Chondrocyte (in vitro differentiated cells): ENCODE measurements at regions not wholly inside any gene's neighbourhood (a gene's known extent, or its start where the extent isn't known, plus 50 kb on each side); places are given as distances from the start of the nearest gene placed in this dataset.
"Not testable (repeated sequence)": the region's sequence is repeated elsewhere in the genome, so short reads cannot be mapped to it uniquely, and the experiment has no call there.

ENCODE experiments used
- DNase-seq: peaks from one replicate; pipeline ENCODE4 v3.0.0; 2021; ENCODE audit warnings: mixed read lengths, low spot score
- H3K27ac Mint-ChIP-seq: one replicate; pipeline ENCODE4 v1.8.0; 2021; ENCODE audit warnings: mild to moderate bottlenecking, moderate library complexity, mixed read lengths; ENCODE audit not compliant: unreplicated experiment
- H3K27me3 Mint-ChIP-seq: 2 replicates; pipeline ENCODE4 v1.8.0; 2021; ENCODE audit warnings: low read depth, mixed read lengths
- H3K36me3 Mint-ChIP-seq: 2 replicates; pipeline ENCODE4 v1.8.0; 2021; ENCODE audit warnings: low read depth, mixed read lengths
- H3K4me1 Mint-ChIP-seq: 2 replicates; pipeline ENCODE4 v1.8.0; 2021; ENCODE audit warnings: low read depth, mild to moderate bottlenecking, mixed read lengths
- H3K4me3 Mint-ChIP-seq: one replicate; pipeline ENCODE4 v1.8.0; 2021; ENCODE audit warnings: mild to moderate bottlenecking, moderate library complexity, mixed read lengths; ENCODE audit not compliant: unreplicated experiment
- H3K9me3 Mint-ChIP-seq: 2 replicates; pipeline ENCODE4 v1.8.0; 2021; ENCODE audit warnings: low read depth, mixed read lengths
- TF ChIP-seq, protein P1 (sequence below): fragments of 200-600 bp; sonication (generic); IDR thresholded peaks from 2 replicates; pipeline ENCODE4 v1.5.0; 2021; ENCODE audit warnings: antibody characterized with exemption, mild to moderate bottlenecking, moderate library complexity

DNA sequence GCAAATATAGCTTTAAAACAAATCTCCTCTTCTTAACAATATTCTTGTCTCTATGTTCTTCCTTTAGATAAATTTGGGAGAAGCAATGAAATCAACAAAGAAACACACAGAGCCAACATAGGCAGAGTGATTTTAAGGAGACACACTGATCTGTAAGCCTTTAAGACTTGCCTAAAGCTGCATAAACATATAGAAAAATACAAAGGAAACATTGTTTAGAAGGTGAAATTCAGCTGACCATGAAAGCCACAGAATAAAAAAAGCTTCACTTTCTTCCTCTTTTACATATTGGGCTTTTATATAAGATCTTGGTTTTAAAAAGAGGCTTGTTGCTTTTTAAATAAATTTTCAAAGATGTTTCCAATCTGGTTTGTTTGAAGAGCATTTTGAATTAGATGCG lies 1277.5 kb downstream of the EFNA5 start:
- TF ChIP-seq, protein P1, sequence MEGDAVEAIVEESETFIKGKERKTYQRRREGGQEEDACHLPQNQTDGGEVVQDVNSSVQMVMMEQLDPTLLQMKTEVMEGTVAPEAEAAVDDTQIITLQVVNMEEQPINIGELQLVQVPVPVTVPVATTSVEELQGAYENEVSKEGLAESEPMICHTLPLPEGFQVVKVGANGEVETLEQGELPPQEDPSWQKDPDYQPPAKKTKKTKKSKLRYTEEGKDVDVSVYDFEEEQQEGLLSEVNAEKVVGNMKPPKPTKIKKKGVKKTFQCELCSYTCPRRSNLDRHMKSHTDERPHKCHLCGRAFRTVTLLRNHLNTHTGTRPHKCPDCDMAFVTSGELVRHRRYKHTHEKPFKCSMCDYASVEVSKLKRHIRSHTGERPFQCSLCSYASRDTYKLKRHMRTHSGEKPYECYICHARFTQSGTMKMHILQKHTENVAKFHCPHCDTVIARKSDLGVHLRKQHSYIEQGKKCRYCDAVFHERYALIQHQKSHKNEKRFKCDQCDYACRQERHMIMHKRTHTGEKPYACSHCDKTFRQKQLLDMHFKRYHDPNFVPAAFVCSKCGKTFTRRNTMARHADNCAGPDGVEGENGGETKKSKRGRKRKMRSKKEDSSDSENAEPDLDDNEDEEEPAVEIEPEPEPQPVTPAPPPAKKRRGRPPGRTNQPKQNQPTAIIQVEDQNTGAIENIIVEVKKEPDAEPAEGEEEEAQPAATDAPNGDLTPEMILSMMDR: no peak
- Mint-ChIP-seq H3K36me3 (no peaks in the 10 kb centered on the region), H3K9me3 (no peaks in the 10 kb centered on the region), H3K27ac (no peak overlapping the region), H3K27me3 (no peaks in the 10 kb centered on the region), H3K4me3 (no peak overlapping the region), H3K4me1 (peaks cover 11% of the 10 kb centered on the region)
- DNase-seq: no peak

DNA sequence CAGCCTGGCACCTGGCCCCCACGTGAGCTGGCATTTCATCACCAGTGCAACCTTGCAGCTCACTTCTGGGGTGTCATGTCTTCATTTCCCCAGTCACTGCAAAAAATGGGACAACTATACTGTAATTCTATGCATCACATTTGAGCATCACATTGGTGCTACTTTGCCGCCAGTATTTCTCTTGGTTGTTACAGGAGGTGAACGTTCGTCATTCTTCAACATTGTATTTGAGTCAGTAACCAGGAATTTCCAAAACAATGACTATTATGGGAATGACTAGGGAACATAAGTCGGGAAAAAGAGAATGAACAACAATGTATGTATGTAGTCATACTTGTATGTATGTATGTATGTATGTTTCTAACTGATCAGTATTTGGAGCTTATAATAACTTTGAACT lies 1278.0 kb downstream of the EFNA5 start:
- H3K9me3 Mint-ChIP-seq: no peaks in the 10 kb centered on the region
- no peak overlapping the region for H3K27ac Mint-ChIP-seq
- TF ChIP-seq, protein P1: no peak
- DNase-seq: no peak
- peaks cover 7% of the 10 kb centered on the region for H3K4me1 Mint-ChIP-seq
- no peak overlapping the region for H3K4me3 Mint-ChIP-seq
- no peaks in the 10 kb centered on the region for H3K36me3 Mint-ChIP-seq
- H3K27me3 Mint-ChIP-seq: no peaks in the 10 kb centered on the region

DNA sequence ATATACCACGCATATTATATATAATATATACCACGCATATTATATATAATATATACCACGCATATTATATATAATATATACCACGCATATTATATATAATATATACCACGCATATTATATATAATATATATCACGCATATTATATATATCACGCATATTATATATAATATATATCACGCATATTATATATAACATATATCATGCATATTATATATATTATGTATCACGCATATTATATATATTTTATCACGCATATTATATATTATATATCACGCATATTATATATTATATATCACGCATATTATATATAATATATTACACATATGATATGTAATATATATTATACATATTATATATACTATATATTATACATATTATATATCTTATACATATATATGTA lies 1283.0 kb downstream of the EFNA5 start:
- not testable (repeated sequence) for H3K27me3 Mint-ChIP-seq, H3K9me3 Mint-ChIP-seq, H3K27ac Mint-ChIP-seq, DNase-seq, H3K4me3 Mint-ChIP-seq, H3K4me1 Mint-ChIP-seq, H3K36me3 Mint-ChIP-seq

DNA sequence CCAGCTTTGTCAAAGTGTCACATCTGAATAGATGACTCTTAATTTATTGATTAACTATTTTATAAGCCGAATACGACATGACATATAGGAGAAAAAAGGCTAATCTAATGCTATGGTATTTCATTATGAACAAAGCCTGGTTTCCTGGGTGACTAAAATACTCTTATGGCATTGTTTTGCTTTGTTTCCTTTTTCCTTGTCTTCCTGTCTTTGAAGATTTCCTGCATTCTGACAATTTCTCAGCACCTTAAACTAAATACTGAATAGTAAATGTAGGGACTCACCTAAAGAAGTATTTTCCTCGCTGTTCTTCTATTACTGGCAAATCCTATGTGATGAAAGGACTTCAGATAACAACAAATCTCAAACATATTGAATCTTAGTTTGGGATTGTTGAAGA lies 1284.5 kb downstream of the EFNA5 start:
- no peaks in the 10 kb centered on the region for H3K36me3 Mint-ChIP-seq
- no peak overlapping the region for H3K27ac Mint-ChIP-seq
- H3K27me3 Mint-ChIP-seq: no peaks in the 10 kb centered on the region
- no peak overlapping the region for H3K4me3 Mint-ChIP-seq
- H3K9me3 Mint-ChIP-seq: no peaks in the 10 kb centered on the region
- TF ChIP-seq, protein P1: no peak
- H3K4me1 Mint-ChIP-seq: no peaks in the 10 kb centered on the region
- DNase-seq: no peak

DNA sequence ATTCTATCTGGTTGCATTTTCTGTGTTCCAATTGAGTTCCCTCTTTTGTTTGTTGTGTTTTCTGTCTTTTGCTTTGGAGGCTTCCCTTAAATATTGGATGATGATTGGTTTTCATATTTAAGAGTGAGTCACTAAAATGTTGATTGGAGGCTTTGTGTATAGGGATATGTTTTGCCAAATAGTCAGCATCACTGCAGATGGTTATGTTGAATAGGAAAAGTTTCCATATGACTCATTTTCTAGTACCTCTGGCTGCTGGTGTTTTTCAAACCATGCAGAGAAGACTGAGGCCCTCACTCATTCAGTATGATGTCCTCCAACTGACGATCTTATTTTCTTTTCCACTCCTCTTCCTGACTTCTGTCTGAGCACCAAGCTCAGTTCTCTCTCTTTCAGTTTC lies 1290.0 kb downstream of the EFNA5 start:
- Mint-ChIP-seq H3K27ac (peak overlapping the region; percentile 19), H3K4me1 (peaks cover 6% of the 10 kb centered on the region), H3K36me3 (no peaks in the 10 kb centered on the region), H3K9me3 (no peaks in the 10 kb centered on the region), H3K27me3 (no peaks in the 10 kb centered on the region), H3K4me3 (no peak overlapping the region)
- DNase-seq: no peak
- TF ChIP-seq, protein P1: no peak

DNA sequence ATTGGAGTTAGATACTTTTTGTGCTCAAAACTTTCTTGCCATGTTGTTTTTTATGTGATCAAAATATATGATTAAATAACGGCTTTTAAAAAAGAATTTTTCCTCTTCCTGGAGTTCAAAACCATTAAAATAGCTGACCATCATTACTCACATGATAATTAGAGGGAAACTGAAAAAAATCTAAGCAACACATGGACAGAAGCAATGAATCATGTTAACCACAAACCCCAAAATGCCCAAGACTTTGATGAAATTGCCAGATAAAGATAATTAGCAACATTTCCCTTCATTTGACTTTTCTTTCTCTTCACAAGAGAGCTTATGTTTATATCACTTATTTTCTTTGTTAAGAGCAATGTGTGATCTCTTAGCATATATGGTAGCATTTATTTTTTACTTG lies 1294.2 kb downstream of the EFNA5 start:
- Mint-ChIP-seq H3K9me3 (peaks cover 3% of the 10 kb centered on the region), H3K27ac (no peak overlapping the region), H3K4me1 (peaks cover 6% of the 10 kb centered on the region), H3K36me3 (no peaks in the 10 kb centered on the region), H3K4me3 (no peak overlapping the region), H3K27me3 (no peaks in the 10 kb centered on the region)
- TF ChIP-seq, protein P1: no peak
- no peak for DNase-seq
